ENCODE measurements at regions not wholly inside any gene's neighbourhood (a gene's known extent, or its start where the extent isn't known, plus 50 kb on each side); places are given as distances from the start of the nearest gene placed in this dataset.

DNA sequence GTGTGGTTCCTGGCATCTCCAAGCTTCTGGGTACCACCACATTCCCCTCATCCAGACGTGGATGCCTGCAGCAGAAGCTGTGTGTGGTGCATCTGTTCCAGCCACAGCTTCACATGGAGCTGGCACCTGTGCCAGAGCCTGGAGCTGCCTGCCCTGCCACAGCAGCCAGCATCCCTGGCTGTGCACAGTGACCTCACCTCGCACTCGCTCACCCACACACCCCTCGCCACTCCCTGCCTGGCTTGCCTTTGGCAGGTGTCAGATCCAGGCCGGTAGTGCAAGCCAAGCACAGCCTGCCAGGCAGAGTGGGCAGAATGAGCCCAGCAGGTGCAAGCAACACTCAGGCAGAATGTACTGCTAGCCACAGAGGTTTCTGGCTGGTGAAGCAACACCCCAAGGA lies 59.9 kb upstream of the DYNC1I2 start:
- TF ChIP-seq, protein P1, sequence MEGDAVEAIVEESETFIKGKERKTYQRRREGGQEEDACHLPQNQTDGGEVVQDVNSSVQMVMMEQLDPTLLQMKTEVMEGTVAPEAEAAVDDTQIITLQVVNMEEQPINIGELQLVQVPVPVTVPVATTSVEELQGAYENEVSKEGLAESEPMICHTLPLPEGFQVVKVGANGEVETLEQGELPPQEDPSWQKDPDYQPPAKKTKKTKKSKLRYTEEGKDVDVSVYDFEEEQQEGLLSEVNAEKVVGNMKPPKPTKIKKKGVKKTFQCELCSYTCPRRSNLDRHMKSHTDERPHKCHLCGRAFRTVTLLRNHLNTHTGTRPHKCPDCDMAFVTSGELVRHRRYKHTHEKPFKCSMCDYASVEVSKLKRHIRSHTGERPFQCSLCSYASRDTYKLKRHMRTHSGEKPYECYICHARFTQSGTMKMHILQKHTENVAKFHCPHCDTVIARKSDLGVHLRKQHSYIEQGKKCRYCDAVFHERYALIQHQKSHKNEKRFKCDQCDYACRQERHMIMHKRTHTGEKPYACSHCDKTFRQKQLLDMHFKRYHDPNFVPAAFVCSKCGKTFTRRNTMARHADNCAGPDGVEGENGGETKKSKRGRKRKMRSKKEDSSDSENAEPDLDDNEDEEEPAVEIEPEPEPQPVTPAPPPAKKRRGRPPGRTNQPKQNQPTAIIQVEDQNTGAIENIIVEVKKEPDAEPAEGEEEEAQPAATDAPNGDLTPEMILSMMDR (IDR thresholded peaks at IDR 0.05; ENCODE audit: control extremely low read depth, extremely low read depth, low read depth, missing control alignments): no peak
- CTCF ChIA-PET: interaction anchor here (1.0 to 1.8 kb wide), 4 partner anchors 26 to 76 kb away, joined by 3 to 7 read pairs (median 4); no protein-coding TSS in a partner anchor
- no peak for DNase-seq (ENCODE audit: extremely low spot score)
- POLR2A ChIA-PET: no interaction called here

DNA sequence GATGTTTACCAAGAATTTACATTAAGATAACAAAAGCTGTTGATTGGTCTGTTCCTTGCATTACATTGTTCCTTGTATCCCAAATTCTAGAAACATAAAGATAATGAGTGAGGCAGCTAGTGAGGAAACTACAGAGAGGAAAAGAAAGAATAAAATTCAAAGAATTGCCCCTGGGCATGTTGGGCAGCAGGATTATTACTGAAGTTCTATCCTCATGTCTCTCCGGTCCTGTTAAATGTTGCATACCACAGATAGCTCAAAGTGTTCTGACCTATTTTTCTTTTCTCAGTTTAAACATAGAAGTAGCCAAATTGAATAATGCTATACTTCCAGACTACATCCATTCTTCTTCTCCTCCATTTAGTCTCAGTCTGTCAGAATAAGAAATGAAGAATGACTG lies 58.2 kb upstream of the DYNC1I2 start:
- TF ChIP-seq, protein P1 (IDR thresholded peaks at IDR 0.05; ENCODE audit: control extremely low read depth, extremely low read depth, low read depth, missing control alignments): no peak
- ChIA-PET POLR2A (no interaction called here), CTCF (interaction anchor here (1.0 to 1.8 kb wide), 4 partner anchors 11 to 686 kb away, joined by 3 to 4 read pairs (median 3); no protein-coding TSS in a partner anchor)
- no peak for DNase-seq (ENCODE audit: extremely low spot score)

DNA sequence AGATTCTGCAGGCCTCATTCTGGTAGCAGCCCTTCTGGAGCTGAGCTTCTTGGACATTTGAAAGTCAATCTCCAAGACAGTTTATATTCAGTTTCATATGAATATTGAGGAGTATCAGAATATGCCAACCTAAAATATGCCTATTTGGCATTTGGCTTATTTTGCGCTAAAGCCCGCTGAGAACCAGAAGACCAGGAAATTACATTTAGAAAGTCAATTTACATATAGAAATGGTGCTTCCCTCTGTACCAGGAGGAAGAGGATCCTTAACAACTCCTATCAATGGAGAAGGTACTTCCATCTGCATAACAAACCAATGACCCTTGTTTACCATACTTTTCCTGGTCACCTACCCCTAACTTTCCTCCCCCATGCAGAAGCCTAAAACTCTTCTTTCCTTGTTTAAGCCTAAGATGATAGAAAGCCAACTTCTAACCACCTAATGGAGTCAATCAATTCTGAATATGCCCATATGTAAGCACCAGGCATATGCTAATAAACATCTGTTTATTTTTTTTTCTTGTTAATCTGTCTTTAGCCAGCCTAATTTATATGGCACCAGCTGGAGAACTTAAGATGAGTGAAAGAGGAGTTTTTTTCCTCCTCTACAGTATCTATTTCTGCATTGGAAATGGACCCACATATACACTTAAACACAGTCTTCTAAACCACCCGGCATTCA lies 57.0 kb upstream of the DYNC1I2 start:
- no peak for DNase-seq (ENCODE audit: extremely low spot score)
- CTCF ChIA-PET: interaction anchor here (1.0 to 1.5 kb wide), 3 partner anchors 9 to 687 kb away, joined by 3 to 4 read pairs (median 3); no protein-coding TSS in a partner anchor
- POLR2A ChIA-PET: no interaction called here
- TF ChIP-seq, protein P1 (IDR thresholded peaks at IDR 0.05; ENCODE audit: control extremely low read depth, extremely low read depth, low read depth, missing control alignments): no peak

DNA sequence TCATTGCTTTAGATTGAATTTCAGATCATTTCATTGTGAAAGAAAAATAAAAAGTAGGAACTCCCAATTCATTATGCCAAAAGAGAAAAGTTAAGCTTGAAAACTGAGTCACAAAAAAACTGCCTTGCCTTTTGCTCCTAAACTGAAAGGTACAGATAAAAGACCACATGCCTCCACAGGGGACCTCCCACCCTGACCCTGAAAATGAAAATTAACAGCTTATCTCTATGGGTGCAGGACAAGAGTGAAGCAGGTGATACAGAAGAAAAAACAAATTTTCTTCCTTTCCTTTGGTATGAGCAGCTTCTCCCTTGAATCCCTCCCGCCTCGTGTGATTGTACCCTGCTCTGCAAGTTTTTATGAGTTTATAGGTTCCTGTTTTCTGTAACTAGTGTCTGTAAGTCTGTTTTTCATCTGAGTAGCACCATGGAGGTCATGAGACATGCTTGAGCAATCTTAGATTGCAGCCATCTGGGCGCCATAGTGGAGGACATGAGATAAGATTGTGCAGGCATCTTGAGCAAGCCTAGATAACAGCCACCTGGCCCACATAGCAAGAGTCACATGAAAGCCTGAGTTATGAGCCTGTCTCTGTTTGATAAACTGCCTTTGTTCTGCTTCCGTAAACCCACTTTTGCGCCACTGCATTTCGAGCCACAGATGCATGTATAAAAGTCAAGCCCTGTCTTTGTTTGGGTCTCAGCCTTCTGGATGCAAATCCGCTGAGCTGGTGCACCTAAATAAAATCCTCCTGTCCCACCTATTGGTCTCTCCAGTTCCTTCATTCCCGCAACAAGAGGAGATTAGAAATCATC lies 56.2 kb upstream of the DYNC1I2 start:
- ChIA-PET CTCF (interaction anchor here (2.3 kb wide), 1 partner anchor 34 kb away, joined by 5 read pairs; no protein-coding TSS in a partner anchor), POLR2A (no interaction called here)
- no peak for DNase-seq (ENCODE audit: extremely low spot score)
- TF ChIP-seq, protein P1 (IDR thresholded peaks at IDR 0.05; ENCODE audit: control extremely low read depth, extremely low read depth, low read depth, missing control alignments): no peak

Measured in GM10248 (cell line).